ENCODE measurements at regions not wholly inside any gene's neighbourhood (a gene's known extent, or its start where the extent isn't known, plus 50 kb on each side); places are given as distances from the start of the nearest gene placed in this dataset.

GRCh38 chr20:50327666-50328065 is 137.0 kb downstream of the CEBPB start:
- peak in 1 of 2 donors; percentile 29 for DNase-seq
- Histone ChIP-seq H3K27ac (ENCODE audit: low read length) (no peak overlapping the region), H3K9me3 (ENCODE audit: control insufficient read depth, low read depth, low read length) (no peaks in the 10 kb centered on the region), H3K4me1 (ENCODE audit: control insufficient read depth, insufficient read depth, low read length) (peaks cover 12% of the 10 kb centered on the region), H3K36me3 (ENCODE audit: control insufficient read depth, insufficient read depth, low read length) (no peaks in the 10 kb centered on the region), H3K27me3 (ENCODE audit: control insufficient read depth, insufficient read depth, low read length) (no peaks in the 10 kb centered on the region), H3K4me3 (ENCODE audit: low read length) (no peak overlapping the region)
- WGBS (ENCODE audit: insufficient coverage, low lambda C conversion rate), result no CpG with 5 or more reads among the region's 2 CpGs

- no peak overlapping the region for H3K27ac ChIP-seq (ENCODE audit: low read length)
- no peaks in the 10 kb centered on the region for H3K36me3 ChIP-seq (ENCODE audit: control insufficient read depth, insufficient read depth, low read length)
- no peaks in the 10 kb centered on the region for H3K9me3 ChIP-seq (ENCODE audit: control insufficient read depth, low read depth, low read length)
- no CpG with 5 or more reads among the region's 6 CpGs for WGBS (ENCODE audit: insufficient coverage, low lambda C conversion rate)
- no peak for DNase-seq
- H3K4me3 ChIP-seq (ENCODE audit: low read length), result no peak overlapping the region
- peaks cover 15% of the 10 kb centered on the region for H3K4me1 ChIP-seq (ENCODE audit: control insufficient read depth, insufficient read depth, low read length)
- no peaks in the 10 kb centered on the region for H3K27me3 ChIP-seq (ENCODE audit: control insufficient read depth, insufficient read depth, low read length)
Measured at GRCh38 chr20:50328222-50328979, 137.8 kb downstream of the CEBPB start.

GRCh38 chr20:50328996-50329898 is 138.6 kb downstream of the CEBPB start:
- Histone ChIP-seq H3K9me3 (ENCODE audit: control insufficient read depth, low read depth, low read length) (no peaks in the 10 kb centered on the region), H3K27me3 (ENCODE audit: control insufficient read depth, insufficient read depth, low read length) (no peaks in the 10 kb centered on the region), H3K4me1 (ENCODE audit: control insufficient read depth, insufficient read depth, low read length) (peaks cover 21% of the 10 kb centered on the region), H3K4me3 (ENCODE audit: low read length) (no peak overlapping the region), H3K27ac (ENCODE audit: low read length) (no peak overlapping the region), H3K36me3 (ENCODE audit: control insufficient read depth, insufficient read depth, low read length) (no peaks in the 10 kb centered on the region)
- WGBS (ENCODE audit: insufficient coverage, low lambda C conversion rate), result 100% methylated on average over 2 of the region's 4 CpGs
- DNase-seq, result peak in 1 of 2 donors; percentile 77

DNA sequence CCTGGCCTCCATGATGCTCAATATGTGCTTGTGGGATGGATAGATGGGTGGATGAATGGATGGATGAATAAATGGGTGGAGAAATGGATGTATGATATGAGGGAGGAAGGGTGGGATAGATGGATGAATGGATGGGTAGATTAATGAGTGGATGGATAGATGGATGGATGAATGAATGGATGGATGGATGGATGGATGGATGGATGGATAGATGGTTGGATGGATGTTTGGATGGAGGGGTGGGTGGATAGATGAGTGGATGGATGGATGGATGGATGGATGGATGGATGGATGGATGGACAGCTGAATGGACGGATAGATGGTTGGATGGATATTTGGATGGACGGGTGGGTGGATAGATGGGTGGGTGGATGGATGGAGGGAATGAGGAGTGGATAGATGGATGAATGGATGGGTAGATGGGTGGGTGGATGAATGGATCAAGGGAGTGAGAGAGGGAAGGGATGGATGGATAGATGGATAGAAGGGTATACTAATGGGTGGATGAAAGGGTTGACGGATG is 139.4 kb downstream of the CEBPB start:
- Histone ChIP-seq H3K4me1 (ENCODE audit: control insufficient read depth, insufficient read depth, low read length) (peaks cover 22% of the 10 kb centered on the region), H3K9me3 (ENCODE audit: control insufficient read depth, low read depth, low read length) (no peaks in the 10 kb centered on the region), H3K4me3 (ENCODE audit: low read length) (no peak overlapping the region), H3K27ac (ENCODE audit: low read length) (no peak overlapping the region), H3K27me3 (ENCODE audit: control insufficient read depth, insufficient read depth, low read length) (no peaks in the 10 kb centered on the region), H3K36me3 (ENCODE audit: control insufficient read depth, insufficient read depth, low read length) (no peaks in the 10 kb centered on the region)
- 100% methylated on average over 2 of the region's 3 CpGs for WGBS (ENCODE audit: insufficient coverage, low lambda C conversion rate)
- DNase-seq, result no peak

DNA sequence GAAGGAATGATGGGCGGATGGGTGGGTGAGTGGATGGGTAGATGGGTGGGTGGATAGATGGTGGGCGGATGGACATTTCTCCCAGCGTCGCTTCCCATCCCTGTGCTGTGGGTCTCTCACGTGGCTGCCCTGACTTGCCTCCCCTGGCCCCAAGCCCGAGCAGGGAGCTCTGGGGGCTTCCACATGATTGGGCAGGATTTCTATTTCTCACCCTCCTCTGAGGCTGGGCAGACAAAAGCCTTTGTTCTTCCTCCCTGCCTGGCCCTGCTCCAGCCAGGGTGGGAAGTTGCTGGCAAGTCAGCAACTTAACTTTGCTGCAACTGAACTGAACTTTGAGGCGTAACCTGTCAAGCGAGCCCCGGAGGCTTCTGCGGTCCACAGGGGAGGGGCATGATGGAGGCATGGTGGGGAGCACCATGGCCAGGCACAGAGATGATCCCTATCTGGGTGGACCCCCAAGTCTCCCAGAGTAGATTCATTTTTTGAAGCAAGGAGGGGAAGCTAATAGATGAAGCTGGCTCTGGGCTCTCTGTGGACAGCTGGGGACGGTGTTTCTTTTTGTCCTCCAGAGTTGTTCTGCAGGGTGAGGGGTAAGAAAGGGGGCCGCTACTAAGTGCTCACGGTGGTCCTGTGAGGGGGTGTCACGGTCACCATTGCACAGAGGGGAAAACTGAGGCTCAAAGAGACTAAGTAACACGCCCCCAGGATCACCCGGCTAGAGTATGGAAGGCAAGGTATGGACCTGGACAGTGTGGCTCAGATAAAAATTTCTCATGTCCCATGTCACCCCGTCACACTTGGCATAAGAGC is 140.1 kb downstream of the CEBPB start:
- DNase-seq, result peak; percentile 57 to 76
- Histone ChIP-seq H3K4me3 (ENCODE audit: low read length) (no peak overlapping the region), H3K36me3 (ENCODE audit: control insufficient read depth, insufficient read depth, low read length) (no peaks in the 10 kb centered on the region), H3K9me3 (ENCODE audit: control insufficient read depth, low read depth, low read length) (no peaks in the 10 kb centered on the region), H3K27ac (ENCODE audit: low read length) (no peak overlapping the region), H3K4me1 (ENCODE audit: control insufficient read depth, insufficient read depth, low read length) (peaks cover 23% of the 10 kb centered on the region), H3K27me3 (ENCODE audit: control insufficient read depth, insufficient read depth, low read length) (no peaks in the 10 kb centered on the region)
- WGBS (ENCODE audit: insufficient coverage, low lambda C conversion rate), result no CpG with 5 or more reads among the region's 17 CpGs

GRCh38 chr20:50331469-50332363 is 141.1 kb downstream of the CEBPB start:
- no peaks in the 10 kb centered on the region for H3K9me3 ChIP-seq (ENCODE audit: control insufficient read depth, low read depth, low read length)
- no peak for DNase-seq
- no CpG with 5 or more reads among the region's 10 CpGs for WGBS (ENCODE audit: insufficient coverage, low lambda C conversion rate)
- H3K4me3 ChIP-seq (ENCODE audit: low read length), result no peak overlapping the region
- H3K36me3 ChIP-seq (ENCODE audit: control insufficient read depth, insufficient read depth, low read length), result no peaks in the 10 kb centered on the region
- no peak overlapping the region for H3K27ac ChIP-seq (ENCODE audit: low read length)
- no peaks in the 10 kb centered on the region for H3K27me3 ChIP-seq (ENCODE audit: control insufficient read depth, insufficient read depth, low read length)
- peaks cover 23% of the 10 kb centered on the region for H3K4me1 ChIP-seq (ENCODE audit: control insufficient read depth, insufficient read depth, low read length)

DNA sequence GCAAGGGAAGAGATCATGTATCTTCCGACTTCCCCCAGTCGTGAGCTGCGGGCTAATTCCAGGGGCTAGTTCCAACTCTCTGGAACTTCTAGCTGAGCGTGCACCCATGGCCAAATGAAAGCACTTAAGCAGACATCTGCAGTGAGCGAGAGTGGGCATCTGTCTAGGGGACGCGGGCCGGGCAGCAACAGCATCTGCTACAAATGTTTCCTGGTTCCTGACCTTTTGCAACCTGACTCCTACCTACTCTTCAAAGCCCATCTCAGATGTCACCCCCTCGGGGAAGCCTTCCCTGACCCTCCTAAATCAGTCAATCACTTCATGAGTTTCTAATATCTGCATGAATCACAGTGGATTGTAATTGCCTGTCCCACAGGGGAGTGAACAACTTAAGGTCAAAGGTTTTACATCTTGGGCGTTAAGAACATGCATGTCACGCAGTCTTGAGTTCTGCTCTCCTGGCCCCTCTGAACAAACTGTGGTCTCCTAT is 141.9 kb downstream of the CEBPB start:
- Histone ChIP-seq H3K27me3 (ENCODE audit: control insufficient read depth, insufficient read depth, low read length) (no peaks in the 10 kb centered on the region), H3K27ac (ENCODE audit: low read length) (no peak overlapping the region), H3K4me1 (ENCODE audit: control insufficient read depth, insufficient read depth, low read length) (peaks cover 23% of the 10 kb centered on the region), H3K9me3 (ENCODE audit: control insufficient read depth, low read depth, low read length) (no peaks in the 10 kb centered on the region), H3K36me3 (ENCODE audit: control insufficient read depth, insufficient read depth, low read length) (no peaks in the 10 kb centered on the region), H3K4me3 (ENCODE audit: low read length) (no peak overlapping the region)
- DNase-seq, result peak in 1 of 2 donors; percentile 37
- WGBS (ENCODE audit: insufficient coverage, low lambda C conversion rate), result no CpG with 5 or more reads among the region's 11 CpGs

- Histone ChIP-seq H3K27me3 (ENCODE audit: control insufficient read depth, insufficient read depth, low read length) (no peaks in the 10 kb centered on the region), H3K36me3 (ENCODE audit: control insufficient read depth, insufficient read depth, low read length) (no peaks in the 10 kb centered on the region), H3K27ac (ENCODE audit: low read length) (no peak overlapping the region), H3K9me3 (ENCODE audit: control insufficient read depth, low read depth, low read length) (no peaks in the 10 kb centered on the region), H3K4me3 (ENCODE audit: low read length) (no peak overlapping the region), H3K4me1 (ENCODE audit: control insufficient read depth, insufficient read depth, low read length) (peaks cover 23% of the 10 kb centered on the region)
- no peak for DNase-seq
- WGBS (ENCODE audit: insufficient coverage, low lambda C conversion rate), result 100% methylated on average over 1 of the region's 6 CpGs
Measured at GRCh38 chr20:50333131-50333670, 142.6 kb downstream of the CEBPB start.

GRCh38 chr20:50333812-50334211 is 143.2 kb downstream of the CEBPB start:
- peaks cover 29% of the 10 kb centered on the region for H3K4me1 ChIP-seq (ENCODE audit: control insufficient read depth, insufficient read depth, low read length)
- peak in 1 of 2 donors; percentile 53 for DNase-seq
- no peaks in the 10 kb centered on the region for H3K36me3 ChIP-seq (ENCODE audit: control insufficient read depth, insufficient read depth, low read length)
- no peak overlapping the region for H3K27ac ChIP-seq (ENCODE audit: low read length)
- no peak overlapping the region for H3K4me3 ChIP-seq (ENCODE audit: low read length)
- no peaks in the 10 kb centered on the region for H3K27me3 ChIP-seq (ENCODE audit: control insufficient read depth, insufficient read depth, low read length)
- H3K9me3 ChIP-seq (ENCODE audit: control insufficient read depth, low read depth, low read length), result no peaks in the 10 kb centered on the region
- WGBS (ENCODE audit: insufficient coverage, low lambda C conversion rate), result no CpG with 5 or more reads among the region's 8 CpGs

All from large intestine (tissue), 3 donors.